Stimulated activated CD4-positive, alpha-beta T cell treated with anti-CD3 and anti-CD28 coated beads, Interleukin-12 subunit alpha, Interleukin-12 subunit beta, amount 100 ng/mL, for 4 hours (primary cell): ENCODE measurements at regions not wholly inside any gene's neighbourhood (a gene's known extent, or its start where the extent isn't known, plus 50 kb on each side); places are given as distances from the start of the nearest gene placed in this dataset.

Source experiments
- DNase-seq: peaks from one replicate; pipeline ENCODE4 v3.0.0-alpha.2; 2020

DNA sequence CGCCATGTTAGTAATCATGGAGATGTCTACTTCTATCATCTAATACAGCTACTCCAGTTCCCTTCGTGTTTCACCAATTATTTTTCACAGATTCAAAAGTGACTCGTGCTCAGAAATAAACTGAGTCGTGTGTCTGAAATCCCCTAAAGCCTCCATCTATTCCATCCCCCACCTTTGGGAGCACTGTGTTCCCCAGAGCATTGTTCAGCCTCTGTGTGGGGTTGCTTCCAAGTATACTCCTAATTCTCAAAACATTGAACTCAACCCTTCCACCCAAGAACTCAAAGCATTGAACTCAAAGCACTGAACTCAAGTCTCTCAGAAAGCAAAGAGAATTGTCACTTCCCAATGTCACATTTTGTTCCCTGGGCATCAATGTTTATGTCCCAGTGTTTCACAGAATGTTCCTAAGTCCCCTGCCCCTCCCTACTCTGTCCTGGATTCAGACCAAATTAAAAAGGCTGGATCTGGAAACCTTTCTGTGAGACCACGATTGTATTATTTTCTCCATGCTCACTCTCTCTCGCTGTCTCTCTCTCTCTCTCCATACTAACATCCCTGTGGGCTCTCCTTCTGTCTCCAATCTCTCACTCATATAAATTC lies 138.5 kb upstream of the QRFPR start:
- no peak for DNase-seq

DNA sequence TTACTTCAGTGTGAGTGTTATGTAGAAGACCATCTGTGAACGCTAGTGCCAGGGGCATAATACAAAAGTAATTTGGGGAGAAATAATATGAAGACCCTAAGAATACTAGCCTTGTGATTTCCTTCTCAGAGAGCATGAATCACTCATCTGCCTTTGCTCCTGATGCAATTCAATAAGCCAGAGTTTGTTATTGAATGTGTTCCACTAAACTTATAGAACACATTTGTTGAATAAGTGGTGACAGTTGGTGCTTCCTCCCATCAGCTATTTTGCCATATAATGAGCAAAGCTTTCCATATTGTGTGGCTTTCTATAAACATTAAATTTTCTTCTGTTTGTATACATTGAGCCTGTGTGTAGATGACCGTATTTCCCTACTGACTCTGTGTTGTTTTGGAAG lies 136.4 kb upstream of the QRFPR start:
- DNase-seq, result no peak

DNA sequence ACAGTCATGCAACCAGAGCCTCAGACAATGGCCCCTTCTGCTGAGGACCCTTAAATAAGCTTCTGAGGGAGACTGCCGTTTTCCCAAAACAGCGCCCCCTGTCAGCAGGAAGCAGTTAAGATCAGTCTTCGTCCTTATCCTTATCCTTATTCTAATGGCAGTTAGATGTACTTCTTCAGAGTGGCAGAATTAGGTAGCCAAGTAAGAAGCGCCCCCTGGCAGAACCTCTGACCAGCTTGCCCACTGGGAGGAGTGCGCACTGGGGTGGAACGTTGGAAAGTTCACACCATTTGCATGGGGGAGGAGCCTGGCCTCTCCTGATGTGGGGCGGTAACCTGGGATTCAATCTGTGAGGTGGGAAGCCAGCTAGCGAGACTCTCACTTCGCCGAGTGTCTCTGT lies 133.6 kb upstream of the QRFPR start:
- no peak for DNase-seq

- no peak for DNase-seq
Measured at GRCh38 chr4:121510341-121510874, 129.6 kb upstream of the QRFPR start.

DNA sequence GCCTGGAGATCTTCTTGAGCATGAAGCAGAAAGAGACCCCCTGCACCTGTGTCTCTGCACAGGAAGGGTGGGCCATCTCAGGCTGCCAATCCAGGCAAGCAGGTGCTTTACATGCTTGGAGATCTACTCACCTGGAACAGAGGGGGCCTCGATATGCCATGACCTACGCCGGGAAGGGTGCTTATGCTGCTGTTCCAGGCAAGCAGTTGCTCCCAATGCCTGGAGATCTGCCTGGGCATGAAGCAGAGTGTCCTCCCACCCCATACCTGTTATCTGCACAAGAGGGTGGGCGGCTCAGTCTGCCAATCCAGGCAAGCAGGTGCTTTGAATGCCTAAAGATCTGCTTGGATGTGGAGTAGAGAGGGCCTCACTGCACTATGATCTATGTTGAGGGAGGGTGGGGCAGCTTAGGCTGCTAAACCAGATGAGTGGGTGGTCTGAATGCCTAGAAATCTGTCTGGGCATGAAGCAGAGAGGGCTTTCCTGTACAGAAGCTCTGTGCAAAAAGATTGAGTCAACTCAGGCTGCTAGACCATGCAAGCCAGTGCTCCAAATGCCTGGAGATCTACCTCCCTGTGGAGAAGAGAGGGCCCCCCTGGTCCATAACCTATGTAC lies 104.5 kb upstream of the QRFPR start:
- DNase-seq, result no peak

GRCh38 chr4:121484633-121485032 lies 103.8 kb upstream of the QRFPR start:
- DNase-seq, result peak; percentile 8

GRCh38 chr4:121479808-121480207 lies 99.0 kb upstream of the QRFPR start:
- DNase-seq, result no peak

- DNase-seq, result no peak
Measured at GRCh38 chr4:121477480-121477879, 96.7 kb upstream of the QRFPR start.

DNA sequence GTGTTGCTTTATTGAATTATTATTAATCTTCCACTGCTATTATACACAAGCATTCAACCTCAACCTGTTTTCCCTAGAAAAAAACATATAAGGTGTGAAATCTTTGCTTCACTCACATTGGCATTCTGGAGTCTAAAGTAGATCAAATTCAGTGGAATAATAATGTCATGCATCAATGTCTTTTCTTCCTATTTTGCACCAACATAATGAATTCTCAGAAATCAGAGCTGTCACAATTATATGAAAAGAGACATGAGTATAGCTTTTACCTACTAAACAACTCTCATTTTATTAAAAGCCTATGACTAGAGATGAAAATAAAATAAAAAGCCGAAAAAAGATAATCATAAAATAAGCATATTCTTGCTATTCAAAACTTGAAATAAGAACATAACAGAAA lies 96.3 kb upstream of the QRFPR start:
- no peak for DNase-seq

DNA sequence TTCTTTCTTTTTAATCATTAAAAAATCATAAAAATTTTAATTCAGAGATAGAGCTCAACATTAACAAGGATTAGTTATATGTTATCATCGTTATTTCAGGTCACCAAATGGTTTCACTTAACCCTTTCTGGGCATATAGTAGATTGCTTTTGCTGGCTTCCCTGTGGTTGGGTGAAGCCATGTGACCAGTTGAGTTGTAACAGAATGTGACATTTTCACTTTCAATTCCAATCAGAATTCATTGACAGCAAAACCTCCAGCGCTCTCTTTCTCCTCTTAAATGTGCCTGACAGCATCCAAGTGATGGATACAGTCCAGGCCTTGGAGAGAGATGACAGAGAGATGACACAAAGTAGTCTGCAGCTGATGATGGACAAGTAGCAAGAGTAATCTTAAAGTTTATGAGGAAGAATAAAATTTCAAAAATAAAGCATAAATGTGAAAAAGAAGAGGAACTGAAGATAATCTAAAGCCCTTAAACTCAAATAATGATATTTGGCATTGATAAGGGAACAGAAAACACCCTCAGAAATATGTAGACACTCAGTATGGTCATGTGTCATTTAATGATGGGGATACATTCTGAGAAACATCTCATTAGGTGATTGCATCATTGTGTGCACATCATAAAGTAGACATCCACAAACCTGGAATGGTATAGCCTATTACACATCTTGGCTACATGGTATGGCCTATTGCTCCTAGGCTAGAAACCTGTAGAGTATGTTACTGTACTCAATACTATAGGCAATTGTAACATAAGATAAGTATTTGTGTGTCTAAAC lies 92.3 kb upstream of the QRFPR start:
- DNase-seq, result no peak

- no peak for DNase-seq
Measured at GRCh38 chr4:121464854-121465253, 84.0 kb upstream of the QRFPR start.

GRCh38 chr4:121462660-121463261 lies 81.9 kb upstream of the QRFPR start:
- no peak for DNase-seq

- DNase-seq, result no peak
Measured at GRCh38 chr4:121459026-121459425, 78.2 kb upstream of the QRFPR start.

GRCh38 chr4:121457278-121457875 lies 76.6 kb upstream of the QRFPR start:
- no peak for DNase-seq

DNA sequence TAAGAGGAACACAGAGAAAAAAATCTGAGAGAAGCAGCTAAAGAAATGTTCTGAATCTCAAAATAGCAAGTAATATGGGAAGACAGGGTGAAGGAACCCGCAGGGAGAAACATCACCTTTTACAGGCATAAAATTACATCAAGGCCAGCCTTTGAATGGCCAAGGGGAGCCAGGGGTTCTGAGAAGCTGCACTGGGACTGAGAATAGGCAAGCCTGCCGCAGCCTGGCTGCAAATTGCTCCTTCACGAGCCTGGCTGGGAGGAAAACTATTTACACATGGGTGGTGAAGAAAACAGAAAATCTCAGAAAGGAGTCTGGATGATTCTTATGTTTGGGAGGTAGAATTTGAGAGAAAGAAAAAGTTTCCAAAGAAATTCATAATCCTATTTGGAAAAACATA lies 74.5 kb upstream of the QRFPR start:
- no peak for DNase-seq

GRCh38 chr4:121454251-121454979 lies 73.6 kb upstream of the QRFPR start:
- DNase-seq, result no peak

DNA sequence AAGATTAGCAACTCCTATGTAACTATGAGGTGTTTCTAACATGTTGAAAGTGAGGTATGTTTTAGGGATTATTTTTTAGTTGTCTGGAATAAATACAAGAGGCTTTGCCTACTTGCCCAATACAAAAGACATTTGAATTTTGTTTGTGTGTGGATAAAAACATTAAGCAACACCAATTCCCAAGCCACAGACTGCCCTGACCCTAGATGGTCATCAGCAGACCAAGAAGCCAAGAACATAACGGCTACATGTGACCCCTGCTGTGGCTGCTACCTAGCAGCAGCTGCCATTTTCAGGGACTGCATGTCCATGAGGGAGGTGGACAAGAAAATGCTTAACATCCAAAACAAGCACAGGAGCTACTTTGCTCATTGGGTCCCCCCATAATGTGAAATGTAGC lies 70.5 kb upstream of the QRFPR start:
- no peak for DNase-seq

DNA sequence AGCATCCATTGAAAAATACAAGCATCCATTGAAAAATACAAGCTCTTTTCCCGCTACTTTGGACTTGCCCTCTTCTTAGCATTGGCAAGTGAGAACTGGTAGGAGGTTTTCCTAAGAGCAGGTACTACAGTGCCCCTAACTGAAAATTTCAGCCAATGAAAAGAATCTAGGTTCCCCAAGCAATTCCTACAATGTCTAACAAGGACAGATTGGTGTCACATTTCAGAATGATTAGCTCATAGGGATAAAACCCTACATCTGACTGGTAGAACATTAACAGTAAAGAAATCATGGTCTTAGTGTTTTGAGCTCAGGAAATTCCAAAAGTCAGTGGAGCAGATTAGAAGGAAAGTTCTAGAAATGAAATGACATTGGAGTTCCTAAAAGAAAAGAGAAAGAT lies 68.6 kb upstream of the QRFPR start:
- no peak for DNase-seq

- DNase-seq, result no peak
Measured at GRCh38 chr4:121448231-121448630, 67.4 kb upstream of the QRFPR start.

GRCh38 chr4:121439669-121440068 lies 58.9 kb upstream of the QRFPR start:
- DNase-seq, result no peak
